Gastroesophageal sphincter (tissue), 4 donors: ENCODE measurements at regions not wholly inside any gene's neighbourhood (a gene's known extent, or its start where the extent isn't known, plus 50 kb on each side); places are given as distances from the start of the nearest gene placed in this dataset.

ENCODE experiments used
- ATAC-seq: fragments of 150-250 bp; one replicate; pipeline ENCODE4 v1.9.1; 2016; ENCODE audit warnings: mild to moderate bottlenecking, moderate library complexity
- H3K27ac ChIP-seq, 4 donors: fragments of 200-600 bp; sonication (generic) in 3 of 4; 1 replicate in 3 of 4; 2 replicates in 1 of 4; pipeline ENCODE4 v1.5.1; 2016 to 2019
- H3K27me3 ChIP-seq: fragments of 200-600 bp; sonication (generic); one replicate; pipeline ENCODE4 v1.5.1; 2019
- H3K36me3 ChIP-seq, 2 donors: fragments of 200-600 bp; sonication (generic); one replicate each; pipeline ENCODE4 v1.5.1; 2019; ENCODE audit warnings: control low read depth in 1 of 2
- H3K4me1 ChIP-seq, 3 donors: fragments of 200-600 bp; sonication (generic); 1 replicate in 2 of 3; 2 replicates in 1 of 3; pipeline ENCODE4 v1.5.1; 2016 to 2019; ENCODE audit warnings: control low read depth in 2 of 3
- H3K4me3 ChIP-seq, 2 donors: fragments of 200-600 bp; sonication (generic); one replicate each; pipeline ENCODE4 v1.5.1; 2019; ENCODE audit warnings: mild to moderate bottlenecking in 1 of 2, moderate library complexity in 1 of 2
- H3K9me3 ChIP-seq, 3 donors: fragments of 200-600 bp; sonication (generic); one replicate each; pipeline ENCODE4 v1.5.1; 2017 to 2019; ENCODE audit warnings: control low read depth in 2 of 3
- EP300 ChIP-seq: sonication (generic); formaldehyde crosslinking; IDR thresholded peaks from one replicate; pipeline ENCODE4 v1.6.1; 2017; ENCODE audit warnings: antibody characterized with exemption, mild to moderate bottlenecking
- POLR2A ChIP-seq, 2 donors: fragments of 450-650 bp; IDR thresholded peaks; one replicate each; pipeline ENCODE4 v1.6.1; 2017; ENCODE audit warnings: antibody characterized with exemption in 2 of 2, mild to moderate bottlenecking in 2 of 2, moderate library complexity in 1 of 2
- POLR2AphosphoS5 ChIP-seq: sonication (generic); formaldehyde crosslinking; IDR thresholded peaks from one replicate; pipeline ENCODE4 v1.6.1; 2017; ENCODE audit warnings: antibody characterized with exemption
- WGBS, 2 donors: methylation state at CpG; one replicate each; pipeline ENCODE4 v1.1.5; 2018; ENCODE audit warnings: low coverage in 1 of 2; 5-methylcytosine and 5-hydroxymethylcytosine counted together
- TF ChIP-seq, protein P1 (sequence below), 4 experiments: fragments of 200-600 bp in 2 of 4; fragments of 450-650 bp in 2 of 4; sonication (generic) in 1 of 4; IDR thresholded peaks; one replicate each; pipeline ENCODE4 v1.5.1; 2017 to 2019; ENCODE audit warnings: antibody characterized with exemption in 4 of 4, mild to moderate bottlenecking in 2 of 4, moderate library complexity in 2 of 4

DNA sequence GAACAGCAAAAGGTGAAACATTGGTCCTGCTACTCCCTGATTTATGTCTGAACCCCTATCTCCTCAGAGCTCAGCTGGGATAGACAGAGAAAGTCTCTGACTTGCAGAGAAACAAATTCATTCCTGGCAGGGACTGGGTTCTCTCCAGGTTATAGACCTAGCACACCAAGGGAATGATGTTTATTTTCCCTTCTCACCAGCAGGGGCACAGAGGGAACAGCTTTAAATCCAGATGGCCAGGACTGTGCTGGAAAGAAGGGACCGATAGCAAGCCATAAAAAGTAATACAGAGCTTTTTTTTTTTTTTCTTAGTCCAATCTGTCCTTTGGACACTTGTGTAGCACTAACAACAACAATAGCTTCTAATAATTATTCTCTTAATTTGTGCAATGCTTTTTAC, 141.1 kb upstream of the C9orf72 start:
- Histone ChIP-seq H3K27me3 (peaks cover 3% of the 10 kb centered on the region), H3K36me3 (no peaks in the 10 kb centered on the region), H3K9me3 (no peaks in the 10 kb centered on the region), H3K27ac (no peak overlapping the region), H3K4me1 (no peaks in the 10 kb centered on the region), H3K4me3 (no peak overlapping the region)
- 63 to 87% methylated on average over 1 of the region's 1 CpG for WGBS, 2 donors
- TF ChIP-seq, protein P1, sequence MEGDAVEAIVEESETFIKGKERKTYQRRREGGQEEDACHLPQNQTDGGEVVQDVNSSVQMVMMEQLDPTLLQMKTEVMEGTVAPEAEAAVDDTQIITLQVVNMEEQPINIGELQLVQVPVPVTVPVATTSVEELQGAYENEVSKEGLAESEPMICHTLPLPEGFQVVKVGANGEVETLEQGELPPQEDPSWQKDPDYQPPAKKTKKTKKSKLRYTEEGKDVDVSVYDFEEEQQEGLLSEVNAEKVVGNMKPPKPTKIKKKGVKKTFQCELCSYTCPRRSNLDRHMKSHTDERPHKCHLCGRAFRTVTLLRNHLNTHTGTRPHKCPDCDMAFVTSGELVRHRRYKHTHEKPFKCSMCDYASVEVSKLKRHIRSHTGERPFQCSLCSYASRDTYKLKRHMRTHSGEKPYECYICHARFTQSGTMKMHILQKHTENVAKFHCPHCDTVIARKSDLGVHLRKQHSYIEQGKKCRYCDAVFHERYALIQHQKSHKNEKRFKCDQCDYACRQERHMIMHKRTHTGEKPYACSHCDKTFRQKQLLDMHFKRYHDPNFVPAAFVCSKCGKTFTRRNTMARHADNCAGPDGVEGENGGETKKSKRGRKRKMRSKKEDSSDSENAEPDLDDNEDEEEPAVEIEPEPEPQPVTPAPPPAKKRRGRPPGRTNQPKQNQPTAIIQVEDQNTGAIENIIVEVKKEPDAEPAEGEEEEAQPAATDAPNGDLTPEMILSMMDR (IDR thresholded peaks at IDR 0.05), result no peak
- no peak for TF ChIP-seq POLR2A (IDR thresholded peaks at IDR 0.05)
- no peak for TF ChIP-seq POLR2AphosphoS5
- TF ChIP-seq EP300, result no peak
- ATAC-seq, result no peak

DNA sequence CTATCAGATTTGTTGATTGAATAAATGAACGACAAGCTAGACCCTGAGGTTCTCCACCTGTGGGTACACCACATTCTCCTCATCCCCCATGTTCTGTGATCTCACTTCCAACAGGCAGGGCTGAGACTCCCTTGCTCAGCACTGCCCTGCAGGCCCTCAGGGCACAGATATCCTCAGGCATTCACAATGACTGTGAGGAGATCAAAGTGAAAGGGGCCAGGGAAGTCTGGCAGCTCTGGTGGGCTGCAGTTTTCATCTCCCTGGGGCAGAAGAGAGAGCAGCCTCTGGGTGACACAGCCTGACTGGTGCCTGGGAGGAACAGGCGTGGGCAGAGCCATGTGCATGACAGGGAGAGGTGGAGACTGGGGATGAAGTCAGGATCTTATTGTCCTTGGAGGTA, 142.4 kb upstream of the C9orf72 start:
- no peaks in the 10 kb centered on the region for H3K9me3 ChIP-seq
- H3K27me3 ChIP-seq, result peaks cover 3% of the 10 kb centered on the region
- no peak for ATAC-seq
- no peak overlapping the region for H3K27ac ChIP-seq
- TF ChIP-seq EP300, result no peak
- TF ChIP-seq POLR2AphosphoS5, result no peak
- no peak for TF ChIP-seq POLR2A (IDR thresholded peaks at IDR 0.05)
- WGBS, 2 donors, result 86 to 90% methylated on average over 1 of the region's 2 CpGs
- no peak overlapping the region for H3K4me3 ChIP-seq
- no peaks in the 10 kb centered on the region for H3K4me1 ChIP-seq
- no peaks in the 10 kb centered on the region for H3K36me3 ChIP-seq

DNA sequence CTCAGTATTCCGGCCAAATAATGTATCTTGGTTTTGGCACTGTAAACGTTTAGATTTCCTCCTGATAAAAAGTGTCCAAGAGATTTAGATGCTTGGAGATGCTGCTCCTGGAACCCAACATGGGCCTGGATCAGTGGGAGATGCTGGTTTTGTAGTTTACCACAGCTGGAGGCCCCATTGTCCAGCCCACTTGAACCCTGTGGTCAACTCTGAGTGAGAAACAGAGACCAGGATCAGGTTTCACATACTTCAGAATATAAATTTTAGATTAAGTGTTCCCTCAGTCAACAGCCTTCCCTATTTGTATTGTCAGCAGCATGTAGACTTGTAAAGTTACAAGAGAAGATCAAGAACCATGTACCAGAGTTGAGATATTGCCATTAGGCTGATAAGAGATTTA, 144.7 kb upstream of the C9orf72 start:
- Histone ChIP-seq H3K27me3 (peaks cover 3% of the 10 kb centered on the region), H3K9me3 (no peaks in the 10 kb centered on the region), H3K4me3 (no peak overlapping the region), H3K4me1 (no peaks in the 10 kb centered on the region), H3K36me3 (no peaks in the 10 kb centered on the region), H3K27ac (no peak overlapping the region)
- no peak for TF ChIP-seq POLR2AphosphoS5
- TF ChIP-seq, protein P1 (IDR thresholded peaks at IDR 0.05), result no peak
- no peak for TF ChIP-seq POLR2A (IDR thresholded peaks at IDR 0.05)
- no peak for TF ChIP-seq EP300
- WGBS, 2 donors, result 77% methylated on average over 2 of the region's 2 CpGs; no CpG with 5 or more reads in 1 of the 2 donors
- no peak for ATAC-seq

DNA sequence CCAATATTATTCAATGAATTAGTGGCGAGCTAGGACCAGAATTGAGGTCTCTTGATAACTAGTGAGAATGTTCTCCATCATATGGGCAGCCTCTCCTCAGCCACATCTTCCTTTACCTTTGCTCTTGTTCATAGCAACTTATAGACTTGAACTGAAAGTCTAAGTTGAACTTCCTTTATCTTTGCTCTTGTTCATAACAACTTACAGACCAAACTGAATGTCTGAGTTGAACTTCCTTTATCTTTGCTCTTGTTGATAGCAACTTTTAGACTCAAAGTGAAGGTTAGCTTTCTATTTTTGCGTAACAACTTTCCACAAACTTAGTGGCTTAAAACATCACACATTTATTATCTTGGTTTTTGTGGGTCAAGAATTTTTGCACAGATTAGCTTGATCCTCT, 146.4 kb upstream of the C9orf72 start:
- Histone ChIP-seq H3K9me3 (no peaks in the 10 kb centered on the region), H3K36me3 (no peaks in the 10 kb centered on the region), H3K4me1 (no peaks in the 10 kb centered on the region), H3K4me3 (no peak overlapping the region), H3K27me3 (peaks cover 3% of the 10 kb centered on the region), H3K27ac (no peak overlapping the region)
- no peak for ATAC-seq
- TF ChIP-seq EP300 (no peak), POLR2A (IDR thresholded peaks at IDR 0.05) (no peak), POLR2AphosphoS5 (no peak)
- TF ChIP-seq, protein P1 (IDR thresholded peaks at IDR 0.05), result no peak
- 73 to 100% methylated on average over 1 to 2 of the region's 2 CpGs for WGBS, 2 donors

DNA sequence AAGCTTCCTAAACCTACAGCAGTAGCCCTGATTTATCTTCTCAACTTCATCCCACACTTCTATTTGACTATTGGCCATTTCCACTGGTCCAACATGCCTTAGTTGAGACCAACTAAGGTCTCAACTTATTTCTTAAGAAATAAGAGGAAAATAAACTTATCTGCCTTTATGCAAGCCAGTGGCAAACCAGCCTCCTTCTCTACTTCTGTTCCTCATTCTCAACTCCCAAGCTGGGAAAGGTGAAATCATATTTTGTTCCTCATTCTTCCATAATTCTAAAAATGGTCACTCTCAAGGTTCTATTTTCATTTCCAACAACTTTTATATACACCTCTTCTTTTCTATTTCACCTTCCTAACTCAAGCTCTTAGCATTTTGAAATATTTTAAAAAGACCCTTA, 149.6 kb upstream of the C9orf72 start:
- peaks cover 0 to 5% (median 0%) of the 10 kb centered on the region in 3 donors for H3K4me1 ChIP-seq
- no peak overlapping the region for H3K27ac ChIP-seq
- no peaks in the 10 kb centered on the region for H3K9me3 ChIP-seq
- TF ChIP-seq, protein P1 (IDR thresholded peaks at IDR 0.05), result no peak
- TF ChIP-seq EP300 (no peak), POLR2A (IDR thresholded peaks at IDR 0.05) (no peak), POLR2AphosphoS5 (no peak)
- no peaks in the 10 kb centered on the region for H3K36me3 ChIP-seq
- H3K4me3 ChIP-seq, result no peak overlapping the region
- no peaks in the 10 kb centered on the region for H3K27me3 ChIP-seq
- no peak for ATAC-seq
